DMS153 (cell line): ENCODE measurements at regions not wholly inside any gene's neighbourhood (a gene's known extent, or its start where the extent isn't known, plus 50 kb on each side); places are given as distances from the start of the nearest gene placed in this dataset.

Experiments used
- DNase-seq: peaks from one replicate; lab custom pipeline; 2025; lab: John Stamatoyannopoulos, UW

DNA sequence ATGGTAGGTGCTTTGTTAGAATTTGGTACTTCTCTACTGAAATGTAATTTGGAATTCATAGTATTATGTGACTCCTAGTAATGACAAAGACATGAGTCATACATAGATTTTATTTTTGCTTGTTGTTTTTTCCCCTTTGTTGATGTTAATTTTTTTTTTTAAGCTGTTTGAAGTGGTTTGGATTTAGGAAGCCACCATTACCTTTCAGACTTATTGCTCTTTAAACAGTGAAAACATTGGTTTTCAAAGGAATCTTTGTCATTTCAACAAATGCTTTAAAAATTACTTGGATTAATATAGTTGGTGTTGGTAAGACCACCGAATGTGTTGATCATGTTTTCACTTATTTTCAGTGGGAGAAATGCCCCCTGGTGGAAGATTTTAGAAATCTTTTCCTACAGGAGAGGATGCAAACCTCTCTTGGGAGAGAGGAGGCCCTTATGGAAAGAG, 170.1 kb upstream of the PITX1 start:
- no peak for DNase-seq

DNA sequence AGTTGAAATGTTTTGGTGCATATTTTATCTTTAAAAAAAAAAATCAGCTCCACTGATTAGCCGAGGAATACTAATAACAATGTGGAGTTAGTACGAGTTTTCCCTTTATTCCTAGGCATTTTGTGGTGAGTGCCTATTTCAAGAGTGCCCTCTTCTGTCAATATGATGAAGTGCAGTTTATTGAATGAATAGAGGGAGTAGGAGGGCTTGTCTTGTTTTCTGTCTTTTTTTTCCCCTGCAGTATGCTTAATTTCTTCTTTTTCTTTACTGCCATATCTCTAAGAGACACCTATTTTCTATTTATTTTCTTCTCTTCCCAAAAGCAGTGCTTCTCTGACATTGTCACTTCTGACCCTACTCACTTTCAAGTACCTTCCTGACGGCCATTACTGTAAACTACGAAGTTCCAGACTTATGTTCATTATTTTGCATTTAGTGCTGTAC, 169.6 kb upstream of the PITX1 start:
- DNase-seq = no peak

DNA sequence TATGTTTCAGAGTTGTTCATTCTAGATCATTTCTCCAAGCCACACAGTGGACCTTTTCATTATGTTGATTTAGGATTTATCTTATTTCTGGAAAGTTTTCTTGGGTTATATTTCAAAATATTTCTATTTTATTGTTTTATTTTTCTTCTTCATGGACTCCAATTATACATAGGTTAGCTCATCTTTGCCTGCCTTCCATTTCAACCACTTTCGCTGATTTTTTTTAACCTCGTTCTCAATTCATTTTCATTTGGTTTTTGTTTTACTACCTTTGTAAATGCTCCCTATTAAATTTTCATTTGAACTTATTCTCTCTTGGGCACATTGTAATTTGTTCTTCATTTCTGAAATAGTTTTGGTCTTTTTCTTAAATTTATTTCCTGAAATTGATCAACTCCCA, 169.0 kb upstream of the PITX1 start:
- DNase-seq = no peak

DNA sequence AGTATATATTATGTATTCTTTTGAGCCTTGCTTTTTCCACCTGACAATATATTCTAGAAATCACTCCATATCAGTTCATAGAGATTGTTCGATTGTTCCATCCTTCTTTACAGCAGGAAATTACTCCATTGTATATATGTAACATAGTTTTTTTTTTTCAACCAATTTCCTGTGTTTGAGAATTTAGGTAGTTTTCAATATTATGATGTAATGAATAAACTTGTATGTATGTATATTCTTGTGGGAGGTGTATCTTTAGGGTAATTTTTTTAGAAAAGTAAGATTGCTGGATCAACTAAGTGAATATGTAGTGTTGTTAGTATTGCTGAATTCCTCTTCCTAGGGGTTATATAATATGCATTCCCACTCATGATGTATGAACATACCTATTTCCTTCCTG, 165.9 kb upstream of the PITX1 start:
- DNase-seq = no peak

DNA sequence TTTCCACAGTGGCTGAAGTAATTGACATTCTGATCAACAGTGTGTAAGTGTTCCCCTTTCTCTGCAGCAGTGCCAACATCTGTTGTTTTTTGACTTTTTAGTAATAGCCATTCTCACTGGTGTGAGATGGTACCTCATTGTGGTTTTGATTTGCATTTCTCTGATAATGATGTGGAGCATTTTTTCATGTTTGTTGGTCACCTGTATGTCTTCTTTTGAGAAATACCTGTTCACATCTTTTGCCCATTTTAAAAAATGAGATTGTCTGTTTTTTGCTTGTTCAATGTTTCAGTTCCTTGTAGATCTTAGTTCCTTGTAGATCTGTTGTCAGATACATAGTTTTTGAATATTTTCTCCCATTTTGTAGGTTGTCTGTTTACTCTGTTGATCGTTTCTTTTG, 162.5 kb upstream of the PITX1 start:
- no peak for DNase-seq

DNA sequence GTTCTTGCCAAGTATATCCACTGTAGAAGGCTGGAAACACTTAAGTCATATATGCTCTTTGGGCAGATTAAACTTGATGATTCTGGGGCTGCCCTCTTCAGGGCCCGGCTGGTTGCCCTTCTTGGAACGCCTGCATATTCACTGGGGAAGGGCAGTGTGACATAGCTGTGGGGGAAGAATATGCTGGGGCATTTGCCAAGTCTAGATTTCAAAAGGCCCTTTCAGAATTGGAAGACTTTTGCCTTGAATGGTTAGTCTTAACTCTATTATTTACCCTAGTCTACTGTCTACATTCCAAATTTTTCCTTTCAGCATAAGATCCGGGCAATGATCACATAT, 161.2 kb upstream of the PITX1 start:
- DNase-seq = no peak

DNA sequence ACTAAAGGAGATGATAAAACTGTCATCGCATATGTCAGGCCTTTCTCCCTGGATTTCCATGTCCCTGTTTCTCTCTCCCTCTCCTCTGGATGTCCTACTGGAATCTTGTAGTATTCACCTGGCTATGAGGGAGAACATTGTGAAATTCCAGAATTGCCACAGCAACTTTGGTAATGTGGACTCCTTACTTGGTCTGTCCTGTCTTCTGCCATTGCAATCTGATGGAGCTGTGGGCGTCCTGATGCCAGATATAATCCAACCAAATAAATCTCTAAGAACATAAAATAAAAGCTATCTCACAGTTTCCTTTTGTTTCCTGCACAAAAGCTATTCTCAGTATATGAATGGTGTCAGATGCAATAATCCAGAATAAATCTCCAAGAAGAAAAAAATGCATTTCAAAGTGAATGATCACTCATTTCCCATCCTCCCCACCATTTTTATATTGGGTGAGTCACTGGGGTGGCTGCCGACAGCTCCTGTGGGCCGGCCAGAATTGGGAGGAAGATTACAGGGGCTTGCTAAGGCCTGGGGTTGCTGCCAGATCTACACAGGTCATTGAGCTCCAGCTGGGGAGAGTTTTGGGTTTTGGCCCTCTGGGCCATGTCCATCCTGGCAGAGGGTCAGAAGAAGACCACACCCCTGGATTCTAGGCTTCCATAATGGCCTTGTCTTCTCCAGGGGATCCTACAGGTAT, 160.7 kb upstream of the PITX1 start:
- no peak for DNase-seq

DNA sequence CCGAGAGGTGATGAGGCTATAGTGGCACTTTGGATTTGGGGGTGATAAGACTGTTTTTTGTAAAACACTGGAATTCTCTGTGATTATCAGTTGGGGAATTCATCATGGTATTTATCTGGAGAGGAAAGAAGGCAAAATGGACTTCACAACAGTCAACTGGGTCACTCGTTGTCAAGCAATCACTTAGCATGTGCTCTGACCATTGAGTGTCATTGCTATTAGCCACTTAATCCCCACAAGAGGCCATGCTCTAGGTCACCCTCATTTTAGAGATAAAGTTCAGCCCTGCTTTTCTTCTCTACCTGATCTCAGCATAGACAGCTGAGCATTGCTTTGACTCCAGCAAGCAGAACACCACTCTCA, 160.1 kb upstream of the PITX1 start:
- DNase-seq = no peak

DNA sequence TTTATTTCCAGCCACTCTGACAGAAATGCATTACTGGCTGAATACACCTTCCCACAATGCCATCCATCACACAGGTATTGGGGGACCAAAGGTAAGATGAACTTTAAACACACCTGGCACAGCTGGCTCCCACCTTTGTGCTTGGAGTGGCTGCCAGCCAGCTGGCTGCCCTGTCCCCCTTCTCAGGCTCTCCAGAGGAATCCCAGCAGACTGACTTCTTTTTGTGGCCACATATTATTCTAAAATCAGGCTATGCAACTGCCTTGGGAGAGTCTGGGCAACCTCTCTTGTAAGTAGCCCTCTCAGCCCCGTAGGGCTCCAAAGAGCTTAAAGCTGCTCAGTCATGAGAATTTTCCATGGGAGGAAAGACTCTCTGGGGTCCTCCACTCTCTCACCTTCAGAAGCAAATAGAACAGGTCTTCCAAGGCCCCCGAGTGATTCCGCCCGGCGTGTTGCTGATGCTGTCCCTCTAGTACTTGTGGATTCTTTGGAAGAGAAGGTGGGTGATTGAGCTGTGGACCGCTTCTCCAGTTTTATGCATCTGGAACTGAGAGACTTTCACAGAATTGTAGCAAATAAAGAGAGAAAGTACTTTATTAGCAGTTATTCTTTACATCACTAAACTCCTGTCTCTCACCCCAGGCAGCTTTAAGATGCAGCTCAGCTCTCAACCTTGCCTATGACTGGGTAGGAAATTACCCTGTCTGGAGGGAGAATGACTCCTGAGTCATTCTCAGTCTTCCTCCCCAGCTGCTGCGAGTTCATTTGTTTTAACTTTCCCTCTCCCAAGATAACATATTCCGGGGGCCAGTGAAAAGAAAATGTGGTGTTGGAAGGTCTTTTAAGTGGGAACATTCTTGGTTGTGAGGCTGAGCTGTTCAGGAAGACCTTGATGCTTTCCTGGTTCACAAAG, 159.4 kb upstream of the PITX1 start:
- no peak for DNase-seq

DNA sequence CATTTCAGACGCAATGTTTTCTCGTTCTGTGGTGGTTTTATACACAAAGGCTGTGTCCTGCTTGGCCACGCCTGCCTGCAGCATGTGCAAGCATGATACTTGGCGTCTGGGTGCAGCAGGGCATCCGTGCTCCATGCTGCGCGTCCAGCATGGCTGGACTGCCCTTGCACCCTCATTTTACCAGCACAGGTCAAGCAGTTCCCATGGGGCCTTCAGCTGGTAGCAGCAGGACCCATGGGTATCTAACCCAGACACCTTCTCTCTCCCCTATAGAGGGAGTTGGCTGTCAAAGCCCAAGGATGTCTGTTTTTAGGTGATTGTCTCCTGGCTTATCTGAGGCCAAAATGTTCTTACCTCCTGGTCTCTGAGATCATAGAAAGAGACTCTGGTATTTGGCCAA, 158.3 kb upstream of the PITX1 start:
- DNase-seq = no peak

DNA sequence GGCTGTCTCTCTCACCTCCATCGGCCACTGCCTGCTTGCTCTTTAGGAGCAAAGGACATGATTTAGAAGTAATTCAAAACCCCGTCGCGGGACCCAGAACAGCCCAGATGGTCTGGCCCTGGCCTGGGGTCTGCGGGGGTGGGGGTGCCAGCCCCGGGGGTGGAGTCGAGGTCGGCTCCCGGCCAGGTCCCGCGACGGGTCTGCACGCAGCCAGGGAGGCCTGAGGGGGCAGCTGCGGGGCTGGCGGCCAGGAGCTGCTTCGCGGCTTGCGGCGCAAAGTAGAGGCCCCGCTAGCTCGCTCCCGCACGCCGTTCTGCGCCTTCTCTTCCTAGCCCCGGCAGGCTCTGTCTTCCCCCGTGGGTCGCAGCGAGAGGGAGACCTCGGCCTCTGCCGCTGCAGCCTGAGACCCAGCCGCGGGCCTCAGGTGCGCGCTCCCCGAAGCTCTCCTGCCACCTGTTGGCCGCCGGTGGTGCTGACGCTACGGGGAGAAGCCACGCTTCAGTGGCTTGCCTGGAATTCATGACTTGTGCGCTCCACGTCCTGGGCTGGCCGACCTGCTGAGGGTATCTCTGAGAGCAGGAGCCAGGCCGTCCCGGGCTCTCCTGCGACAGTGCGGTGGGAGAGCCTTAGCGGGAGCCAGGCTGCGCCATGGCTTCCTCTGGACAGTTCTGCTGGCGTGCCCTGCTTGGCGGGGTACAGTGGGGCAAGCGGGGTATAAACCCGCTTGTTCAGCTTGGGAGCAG, 157.2 kb upstream of the PITX1 start:
- DNase-seq = peak; percentile 50

DNA sequence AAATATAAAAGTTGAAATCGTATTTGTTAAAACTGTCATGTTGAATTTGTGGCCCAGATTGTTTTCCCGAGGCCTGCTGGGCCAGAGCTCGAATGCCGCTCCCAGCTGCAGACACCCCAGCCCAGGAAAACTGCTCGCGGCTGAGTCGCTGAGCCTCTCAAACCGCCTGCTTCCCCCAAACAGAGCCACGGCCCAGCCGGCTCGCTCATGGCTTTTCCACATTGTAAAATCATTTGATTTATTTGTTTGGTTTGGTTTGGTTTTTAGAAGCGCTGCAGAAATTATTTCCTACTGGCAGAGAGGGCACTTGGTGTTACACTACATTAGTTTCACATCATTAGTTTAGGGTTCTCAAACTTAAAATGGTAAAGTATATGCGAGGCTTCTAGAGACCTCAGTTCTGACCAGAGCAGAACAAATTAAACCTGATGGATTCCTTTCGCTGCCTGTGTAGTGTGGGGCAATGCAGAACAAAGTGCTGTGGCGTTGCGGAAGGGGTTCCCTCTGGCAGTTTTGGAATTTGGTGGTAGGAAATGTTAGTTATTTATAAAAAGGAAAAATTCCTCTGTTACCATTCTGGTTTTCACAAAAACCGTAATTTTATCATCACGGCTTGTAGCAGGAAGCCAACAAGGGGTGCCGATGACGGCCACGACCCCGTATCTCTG, 156.5 kb upstream of the PITX1 start:
- no peak for DNase-seq

DNA sequence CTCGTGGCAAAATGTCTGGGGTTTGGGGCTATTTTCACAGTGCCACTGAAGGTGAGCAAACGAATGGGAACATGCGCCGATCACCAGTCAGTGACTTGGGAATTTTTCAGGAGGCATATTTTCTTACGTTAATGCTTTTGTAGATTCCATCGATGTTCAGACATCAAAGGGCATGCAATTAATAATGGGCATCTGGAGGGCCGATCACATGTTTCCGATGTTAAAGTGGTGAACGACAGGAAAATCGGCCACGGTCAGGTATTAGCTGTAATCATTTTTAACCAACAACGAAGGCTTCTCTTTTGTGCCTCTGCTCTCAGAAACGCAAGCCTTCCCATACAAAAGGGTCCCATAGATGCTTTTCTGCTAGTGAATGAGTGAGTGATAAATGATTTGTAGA, 155.0 kb upstream of the PITX1 start:
- no peak for DNase-seq

DNA sequence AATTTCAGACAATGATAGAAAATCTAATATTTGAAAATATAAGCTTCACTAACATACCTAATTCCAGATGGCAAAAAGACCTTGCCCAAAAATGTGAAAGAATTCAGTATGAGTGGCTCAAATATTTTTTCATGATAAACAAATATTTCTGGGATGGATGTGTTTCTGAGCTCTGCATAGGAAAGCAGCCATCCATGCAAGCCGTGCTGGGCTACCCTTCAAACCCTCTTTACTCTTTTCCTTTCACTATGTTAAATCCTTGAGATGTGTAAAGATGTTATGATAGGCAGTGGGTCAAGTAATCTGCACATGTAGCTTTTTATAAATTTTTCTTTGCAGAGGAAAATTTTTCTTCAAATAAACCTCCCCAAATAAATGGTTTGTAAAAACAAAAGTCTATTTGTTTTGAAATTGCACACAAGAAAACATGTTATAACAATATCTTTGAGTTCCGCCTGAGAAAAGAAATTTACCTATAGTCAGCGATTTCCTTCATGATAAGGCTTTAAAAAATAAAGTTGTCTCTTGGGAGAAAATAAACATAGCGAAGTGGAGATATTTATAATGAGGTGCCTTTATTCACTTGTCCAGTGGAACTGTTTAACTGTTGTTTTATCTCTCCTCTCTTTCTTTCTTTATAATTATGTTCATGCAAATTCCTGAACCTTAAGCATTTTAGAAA, 154.3 kb upstream of the PITX1 start:
- DNase-seq = no peak

DNA sequence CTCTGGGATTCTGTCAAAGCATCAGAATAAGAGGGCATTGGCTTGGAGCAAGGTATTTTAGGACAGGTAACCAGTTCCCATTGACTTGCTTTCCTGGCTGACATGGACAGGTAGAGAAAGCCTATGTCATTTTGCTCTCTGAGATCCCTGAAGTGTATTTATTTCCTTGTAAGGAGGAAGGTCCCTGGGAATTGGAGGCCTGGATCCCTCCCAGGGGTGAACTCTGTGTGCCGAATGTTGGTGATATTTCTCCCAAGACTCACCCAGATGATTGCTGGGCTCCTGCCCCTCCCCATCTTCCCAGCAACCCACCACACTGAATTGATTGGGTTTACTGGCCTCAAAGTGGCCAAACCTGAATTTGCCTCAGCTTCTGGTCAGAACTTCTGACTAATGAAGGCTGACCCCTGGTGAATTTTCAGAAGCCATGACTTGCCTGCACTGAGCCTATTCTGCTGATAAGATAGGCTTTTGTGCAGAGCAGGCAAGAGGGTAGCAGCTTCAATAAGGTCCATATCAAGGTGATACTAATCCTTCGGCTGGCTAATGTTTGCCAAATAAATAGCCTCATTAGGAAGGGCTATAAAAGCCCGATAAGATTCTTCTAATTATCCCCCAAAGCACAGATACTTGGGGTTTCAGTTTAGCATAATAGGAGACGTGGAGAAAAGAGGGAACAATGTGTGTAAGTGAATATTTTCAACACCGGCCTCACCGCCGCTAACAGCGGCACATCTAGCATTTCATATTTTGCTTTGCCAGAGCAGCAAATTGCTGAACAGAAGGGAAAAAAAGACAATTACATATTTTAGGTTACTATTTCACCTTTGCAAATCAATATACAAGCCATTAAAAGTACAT, 152.9 kb upstream of the PITX1 start:
- no peak for DNase-seq

DNA sequence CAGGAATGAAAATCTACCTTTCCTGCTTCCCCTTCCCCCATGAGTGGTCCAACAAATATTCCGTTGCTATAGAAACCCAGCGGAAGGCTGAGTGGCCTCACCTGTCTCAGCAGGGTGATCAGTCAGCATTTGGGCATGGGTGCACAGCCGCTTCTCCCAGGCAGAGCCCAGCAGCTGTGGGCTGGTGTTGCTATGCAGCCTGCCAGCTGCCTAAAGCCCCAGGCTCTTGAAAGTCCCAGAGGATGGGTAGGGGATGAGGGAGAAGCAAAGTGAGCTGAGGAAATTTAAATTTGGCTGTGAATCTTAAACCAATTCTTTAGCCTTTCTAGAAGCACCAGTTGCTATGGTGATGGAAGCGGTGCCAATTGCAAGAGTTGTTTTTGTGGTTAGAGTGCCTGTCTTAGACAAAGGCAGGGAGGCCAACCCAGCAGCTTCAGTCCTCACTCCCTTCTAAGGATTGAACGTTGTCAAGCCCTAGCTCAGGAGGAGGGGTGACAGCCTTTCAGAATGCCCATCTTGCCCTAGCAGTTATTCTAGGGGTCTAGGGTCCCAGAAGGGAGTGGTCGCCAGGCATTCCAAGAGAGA, 151.5 kb upstream of the PITX1 start:
- no peak for DNase-seq

DNA sequence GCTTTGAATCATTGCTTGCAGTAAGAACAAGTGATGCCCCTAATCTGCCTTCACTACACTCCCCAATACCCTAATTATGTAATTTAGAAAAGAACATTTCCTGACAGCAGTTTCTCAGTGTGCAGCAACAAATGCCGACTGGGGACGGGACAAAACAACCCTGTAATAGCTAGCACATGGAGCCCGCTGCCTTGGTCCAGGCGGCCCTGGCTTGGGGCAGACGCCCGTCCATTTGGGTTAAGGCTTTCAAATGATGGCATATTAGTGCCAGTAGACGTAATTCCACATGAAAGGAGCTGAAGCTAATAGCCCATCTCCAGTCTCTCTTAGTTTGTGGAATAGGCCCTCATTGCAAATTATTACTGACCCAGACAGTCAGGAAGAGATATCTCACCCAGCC, 150.6 kb upstream of the PITX1 start:
- no peak for DNase-seq

DNA sequence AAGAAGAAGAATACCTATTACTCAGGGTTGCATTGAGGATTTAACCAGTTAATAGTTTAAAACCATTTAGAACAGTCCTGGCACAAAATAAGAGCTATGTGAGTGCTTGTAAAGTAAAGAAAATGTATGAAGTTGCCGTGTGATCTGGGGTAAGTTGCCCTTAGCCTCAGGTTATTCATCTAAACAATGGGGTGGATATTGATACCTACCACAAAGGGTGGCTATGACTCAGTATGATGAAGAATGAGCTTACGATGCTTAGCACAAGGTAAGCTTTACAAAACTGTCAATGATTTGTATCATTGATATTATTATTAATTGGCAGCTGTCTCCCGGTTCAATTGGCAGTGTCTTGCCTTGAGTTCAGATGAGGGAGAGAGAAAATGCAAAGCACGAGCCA, 149.4 kb upstream of the PITX1 start:
- DNase-seq = no peak

DNA sequence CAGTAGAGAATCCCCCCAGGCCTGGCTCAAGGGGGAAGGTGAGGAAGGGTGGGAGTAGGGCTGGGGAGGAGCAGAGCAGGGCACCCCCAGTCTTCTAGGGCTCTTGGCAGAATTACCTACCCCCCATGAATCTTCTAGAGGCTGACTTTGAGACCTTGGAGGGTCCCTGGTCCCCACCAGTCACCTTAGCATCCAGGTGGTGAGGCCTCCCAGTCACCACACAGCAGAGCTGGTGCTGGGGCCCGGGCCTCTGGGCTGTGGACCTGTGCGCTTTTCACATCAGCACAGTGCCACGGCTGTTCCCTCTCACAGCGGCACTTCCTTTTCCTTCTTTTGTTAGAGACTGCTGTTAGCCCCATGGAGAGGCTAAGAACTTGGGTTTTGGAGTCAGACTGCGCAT, 148.6 kb upstream of the PITX1 start:
- no peak for DNase-seq

DNA sequence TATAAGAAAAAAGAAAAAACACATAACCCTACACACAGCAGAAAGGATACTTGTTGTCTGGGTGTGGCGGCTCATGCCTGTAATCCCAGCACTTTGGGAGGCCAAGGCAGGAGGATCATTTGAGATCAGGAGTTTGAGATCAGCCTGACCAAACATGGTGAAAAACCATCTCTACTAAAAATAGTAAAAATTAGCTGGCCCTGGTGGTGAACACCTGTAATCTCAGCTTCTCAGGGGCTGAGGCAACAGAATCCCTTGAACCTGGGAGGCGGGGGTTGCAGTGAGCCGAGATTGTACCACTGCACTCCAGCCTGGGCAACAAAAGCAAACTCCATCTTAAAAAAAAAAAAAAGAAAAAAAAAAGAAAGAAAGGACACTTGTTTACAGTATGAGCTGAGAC, 147.6 kb upstream of the PITX1 start:
- DNase-seq = no peak
